ENCODE measurements at regions not wholly inside any gene's neighbourhood (a gene's known extent, or its start where the extent isn't known, plus 50 kb on each side); places are given as distances from the start of the nearest gene placed in this dataset.

GRCh38 chr9:1747417-1747967 lies 267.7 kb upstream of the SMARCA2 start:
- Mint-ChIP-seq H3K9me3 (peaks cover 25% of the 10 kb centered on the region), H3K36me3 (ENCODE audit: low read depth) (peaks cover 7% of the 10 kb centered on the region; the same call in 1 of the 3 replicates)
- no peak overlapping the region for H3K4me3 ChIP-seq

More at GRCh38 chr9:1747417-1747967, 267.7 kb upstream of the SMARCA2 start:
- Histone ChIP-seq H3F3A (replicated peaks; ENCODE audit: low read depth) (no peaks in the 10 kb centered on the region), H3K9me2 (ENCODE audit: insufficient read depth) (peaks cover 3% of the 10 kb centered on the region; the same call in 1 of the 2 replicates), H3K4me2 (no peak overlapping the region), H2AFZ (peak overlapping the region; percentile 28; the same call in 1 of the 2 replicates), H3K27me3 (ENCODE audit: insufficient read depth) (no peaks in the 10 kb centered on the region), H3K36me3 (ENCODE audit: insufficient read depth) (no peaks in the 10 kb centered on the region), H3K4me1 (ENCODE audit: insufficient read depth) (no peaks in the 10 kb centered on the region), H3K79me2 (replicated peaks; ENCODE audit: insufficient read depth) (no peaks in the 10 kb centered on the region), H4K20me1 (replicated peaks; ENCODE audit: insufficient read depth) (no peaks in the 10 kb centered on the region), H3K27ac (ENCODE audit: low read depth) (no peak overlapping the region)
- DNase-seq (ENCODE audit: low spot score), result no peak
- no peak for ATAC-seq
- H3K4me1 Mint-ChIP-seq, result no peaks in the 10 kb centered on the region
- no peak for TF ChIP-seq CTCF (conservative IDR thresholded peaks at IDR 0.05; ENCODE audit: low read depth in 2 of 2)
- TF ChIP-seq EZH2phosphoT487 (IDR thresholded peaks at IDR 0.05; ENCODE audit: unreplicated experiment), result no peak
- TF ChIP-seq POLR2AphosphoS5 (IDR thresholded peaks at IDR 0.05; ENCODE audit: low read depth), result no peak
- TF ChIP-seq JUNB (IDR thresholded peaks at IDR 0.05; ENCODE audit: unreplicated experiment), result no peak
- no peak for TF ChIP-seq ETS1 (IDR thresholded peaks at IDR 0.05)
- TF ChIP-seq STAT1 (IDR thresholded peaks at IDR 0.05; ENCODE audit: unreplicated experiment), result no peak
- TF ChIP-seq ZNF462 (CRISPR knock-in tag; IDR thresholded peaks at IDR 0.05), result no peak
- H3K27ac Mint-ChIP-seq, result no peak overlapping the region
- H3K4me3 Mint-ChIP-seq, result no peak overlapping the region
- no peaks in the 10 kb centered on the region for H3K27me3 Mint-ChIP-seq (ENCODE audit: insufficient read depth, low read depth, poor library complexity)

Measured in GM23338 (cell line).